Smooth muscle cell (in vitro differentiated cells): ENCODE measurements at regions not wholly inside any gene's neighbourhood (a gene's known extent, or its start where the extent isn't known, plus 50 kb on each side); places are given as distances from the start of the nearest gene placed in this dataset.

Source experiments
- DNase-seq: peaks from one replicate; lab custom pipeline; 2025; ENCODE audit not compliant: unreplicated experiment; lab: John Stamatoyannopoulos, UW
- H2AFZ ChIP-seq: fragments of 200-600 bp; sonication (generic); 2 replicates; pipeline ENCODE4 v1.6.0; 2016; ENCODE audit warnings: antibody characterized with exemption, low read depth, mild to moderate bottlenecking
- H3F3A ChIP-seq: fragments of 200-600 bp; sonication (generic); 2 replicates; pipeline ENCODE4 v1.6.0; 2017; ENCODE audit warnings: antibody characterized with exemption, low read depth
- H3K27ac ChIP-seq: fragments of 200-600 bp; sonication (generic); 2 replicates; pipeline ENCODE4 v1.5.1; 2016; ENCODE audit warnings: low read depth, mild to moderate bottlenecking
- H3K27me3 ChIP-seq: fragments of 200-600 bp; sonication (generic); 2 replicates; pipeline ENCODE4 v1.6.1; 2016; ENCODE audit warnings: low read depth, mild to moderate bottlenecking
- H3K36me3 ChIP-seq: fragments of 200-600 bp; sonication (generic); 2 replicates; pipeline ENCODE4 v1.5.1; 2016; ENCODE audit warnings: low read depth
- H3K4me1 ChIP-seq: fragments of 200-600 bp; sonication (generic); 2 replicates; pipeline ENCODE4 v1.5.1; 2016; ENCODE audit warnings: low read depth
- H3K4me2 ChIP-seq: fragments of 200-600 bp; sonication (generic); 2 replicates; pipeline ENCODE4 v1.6.0; 2016; ENCODE audit warnings: mild to moderate bottlenecking
- H3K4me3 ChIP-seq: fragments of 200-600 bp; sonication (generic); 2 replicates; pipeline ENCODE4 v1.5.1; 2016; ENCODE audit warnings: mild to moderate bottlenecking
- H3K79me2 ChIP-seq: fragments of 200-600 bp; sonication (generic); 2 replicates; pipeline ENCODE4 v1.6.0; 2016; ENCODE audit warnings: low read depth, mild to moderate bottlenecking
- H3K9ac ChIP-seq: fragments of 200-600 bp; sonication (generic); 2 replicates; pipeline ENCODE4 v1.6.0; 2016; ENCODE audit warnings: low read depth
- H3K9me3 ChIP-seq: fragments of 200-600 bp; sonication (generic); replicated peaks from 2 replicates; pipeline ENCODE4 v1.5.1; 2016; ENCODE audit warnings: low read depth
- H4K20me1 ChIP-seq: fragments of 200-600 bp; sonication (generic); 2 replicates; pipeline ENCODE4 v1.6.0; 2016; ENCODE audit warnings: low read depth
- WGBS: methylation state at CpG from one replicate; pipeline ENCODE4 v1.1.7; 2016; ENCODE audit warnings: low lambda C conversion rate; 5-methylcytosine and 5-hydroxymethylcytosine counted together
- TF ChIP-seq, protein P1 (sequence below): fragments of 200-600 bp; sonication (generic); IDR thresholded peaks from 2 replicates; pipeline ENCODE4 v1.5.1; 2017; ENCODE audit warnings: borderline replicate concordance, mild to moderate bottlenecking, antibody characterized with exemption; ENCODE audit not compliant: insufficient read depth, poor library complexity, severe bottlenecking

DNA sequence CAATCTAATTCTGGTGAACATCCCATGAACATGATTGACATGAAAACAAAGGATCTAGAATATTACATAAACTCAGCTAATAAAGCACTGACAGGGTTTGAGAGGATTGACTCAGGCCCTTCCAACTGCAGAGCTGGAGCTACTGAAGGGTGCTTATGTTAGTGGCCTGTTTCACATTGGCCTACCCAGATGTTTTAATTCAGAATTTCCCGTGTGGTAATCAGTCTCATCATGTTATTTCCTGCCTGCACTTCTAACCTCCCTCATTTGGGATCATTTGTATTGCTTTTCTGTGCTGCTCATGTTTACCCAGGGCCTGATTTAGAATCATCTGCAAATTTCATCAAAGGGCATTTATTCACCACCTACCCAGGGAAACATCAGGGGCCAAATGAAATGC, 270.3 kb downstream of the PLPP3 start:
- Histone ChIP-seq H3K27ac (no peak overlapping the region), H3K9me3 (peaks cover 3% of the 10 kb centered on the region), H3K4me3 (no peak overlapping the region), H3K4me2 (no peak overlapping the region), H3F3A (peaks cover 5% of the 10 kb centered on the region), H2AFZ (no peak overlapping the region), H4K20me1 (no peaks in the 10 kb centered on the region), H3K36me3 (peaks cover 4% of the 10 kb centered on the region), H3K79me2 (no peaks in the 10 kb centered on the region), H3K4me1 (no peaks in the 10 kb centered on the region), H3K9ac (no peak overlapping the region), H3K27me3 (no peaks in the 10 kb centered on the region)
- TF ChIP-seq, protein P1, sequence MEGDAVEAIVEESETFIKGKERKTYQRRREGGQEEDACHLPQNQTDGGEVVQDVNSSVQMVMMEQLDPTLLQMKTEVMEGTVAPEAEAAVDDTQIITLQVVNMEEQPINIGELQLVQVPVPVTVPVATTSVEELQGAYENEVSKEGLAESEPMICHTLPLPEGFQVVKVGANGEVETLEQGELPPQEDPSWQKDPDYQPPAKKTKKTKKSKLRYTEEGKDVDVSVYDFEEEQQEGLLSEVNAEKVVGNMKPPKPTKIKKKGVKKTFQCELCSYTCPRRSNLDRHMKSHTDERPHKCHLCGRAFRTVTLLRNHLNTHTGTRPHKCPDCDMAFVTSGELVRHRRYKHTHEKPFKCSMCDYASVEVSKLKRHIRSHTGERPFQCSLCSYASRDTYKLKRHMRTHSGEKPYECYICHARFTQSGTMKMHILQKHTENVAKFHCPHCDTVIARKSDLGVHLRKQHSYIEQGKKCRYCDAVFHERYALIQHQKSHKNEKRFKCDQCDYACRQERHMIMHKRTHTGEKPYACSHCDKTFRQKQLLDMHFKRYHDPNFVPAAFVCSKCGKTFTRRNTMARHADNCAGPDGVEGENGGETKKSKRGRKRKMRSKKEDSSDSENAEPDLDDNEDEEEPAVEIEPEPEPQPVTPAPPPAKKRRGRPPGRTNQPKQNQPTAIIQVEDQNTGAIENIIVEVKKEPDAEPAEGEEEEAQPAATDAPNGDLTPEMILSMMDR: no peak
- DNase-seq: no peak
- WGBS: 89% methylated on average over 1 of the region's 1 CpG

DNA sequence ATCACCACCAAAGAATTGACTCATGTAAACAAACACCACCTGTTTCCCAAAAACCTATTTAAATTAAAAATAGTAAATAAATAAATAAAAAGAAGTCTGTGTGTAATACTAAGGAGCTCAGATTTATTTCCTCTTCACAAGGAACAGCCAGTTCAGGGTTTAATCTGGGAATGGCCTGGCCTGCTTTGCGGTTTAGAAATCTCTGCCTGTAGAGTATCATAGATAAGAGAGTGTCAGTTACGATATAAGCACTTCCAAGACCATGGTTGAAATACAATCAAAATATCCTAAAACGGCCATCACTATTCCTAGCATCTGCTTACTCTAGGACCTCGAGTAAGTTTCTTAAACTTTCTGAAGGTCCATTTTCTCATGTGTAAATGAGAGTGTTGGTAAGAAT, 274.4 kb downstream of the PLPP3 start:
- Histone ChIP-seq H3K79me2 (no peaks in the 10 kb centered on the region), H3K4me3 (no peak overlapping the region), H4K20me1 (no peaks in the 10 kb centered on the region), H2AFZ (no peak overlapping the region), H3K36me3 (peaks cover 4% of the 10 kb centered on the region), H3F3A (peaks cover 5% of the 10 kb centered on the region), H3K27me3 (no peaks in the 10 kb centered on the region), H3K4me1 (no peaks in the 10 kb centered on the region), H3K9ac (no peak overlapping the region), H3K4me2 (peak overlapping the region; percentile 13), H3K27ac (no peak overlapping the region), H3K9me3 (peaks cover 3% of the 10 kb centered on the region)
- DNase-seq: no peak
- WGBS: 14% methylated on average over 4 of the region's 4 CpGs
- TF ChIP-seq, protein P1: no peak

DNA sequence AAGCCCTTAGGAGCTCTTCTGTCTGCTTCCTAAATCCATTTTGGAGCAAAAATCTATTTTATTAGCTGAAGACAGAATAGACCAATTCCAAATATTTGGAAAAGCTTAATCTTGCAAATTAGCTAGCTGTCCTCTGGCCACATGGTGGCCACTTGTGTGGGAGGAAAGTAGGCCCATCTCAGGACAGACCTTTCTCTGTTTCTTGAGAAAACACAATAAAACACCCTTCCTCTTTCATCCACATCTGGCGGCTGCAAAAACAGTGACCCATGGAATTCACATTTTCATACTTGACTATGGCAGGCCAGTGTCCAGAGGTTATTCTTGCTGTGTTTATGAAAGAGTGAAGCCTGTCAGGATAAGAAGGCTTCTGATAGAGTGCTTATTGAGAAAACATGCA, 275.6 kb downstream of the PLPP3 start:
- TF ChIP-seq, protein P1: no peak
- Histone ChIP-seq H3K79me2 (no peaks in the 10 kb centered on the region), H3K4me1 (no peaks in the 10 kb centered on the region), H3K36me3 (peaks cover 4% of the 10 kb centered on the region), H3K27me3 (no peaks in the 10 kb centered on the region), H2AFZ (no peak overlapping the region), H3K9ac (no peak overlapping the region), H3F3A (peaks cover 5% of the 10 kb centered on the region), H3K9me3 (peaks cover 3% of the 10 kb centered on the region), H3K27ac (no peak overlapping the region), H3K4me3 (no peak overlapping the region), H3K4me2 (no peak overlapping the region), H4K20me1 (no peaks in the 10 kb centered on the region)
- DNase-seq: no peak
- WGBS: 73% methylated on average over 1 of the region's 1 CpG

DNA sequence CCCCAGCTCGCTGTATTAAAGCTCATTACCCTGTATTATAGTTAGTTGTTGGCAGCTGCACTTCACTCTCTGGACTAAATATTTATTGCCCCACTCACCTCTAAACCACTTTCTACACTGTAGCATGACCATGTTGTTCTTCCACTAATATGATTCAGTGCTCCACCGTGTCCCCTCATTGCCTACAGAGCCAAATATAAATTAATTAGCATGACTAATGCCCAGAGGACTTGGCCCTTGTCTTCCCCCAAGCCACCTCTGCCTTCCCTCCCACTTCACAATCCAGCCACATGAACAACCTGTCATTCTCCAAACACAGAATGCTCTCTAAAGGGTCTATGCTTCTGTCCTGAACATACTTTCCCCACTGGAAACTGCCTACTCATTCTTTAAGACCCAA, 276.5 kb downstream of the PLPP3 start:
- no peaks in the 10 kb centered on the region for H4K20me1 ChIP-seq
- H3K4me2 ChIP-seq: peak overlapping the region; percentile 15
- H3K9me3 ChIP-seq: no peaks in the 10 kb centered on the region
- TF ChIP-seq, protein P1: no peak
- H3K4me3 ChIP-seq: no peak overlapping the region
- DNase-seq: no peak
- H3F3A ChIP-seq: peaks cover 5% of the 10 kb centered on the region
- H2AFZ ChIP-seq: no peak overlapping the region
- H3K27ac ChIP-seq: no peak overlapping the region
- H3K9ac ChIP-seq: no peak overlapping the region
- WGBS: 52% methylated on average over 2 of the region's 2 CpGs
- H3K4me1 ChIP-seq: no peaks in the 10 kb centered on the region
- no peaks in the 10 kb centered on the region for H3K27me3 ChIP-seq
- H3K36me3 ChIP-seq: no peaks in the 10 kb centered on the region
- H3K79me2 ChIP-seq: no peaks in the 10 kb centered on the region
